ENCODE measurements at regions not wholly inside any gene's neighbourhood (a gene's known extent, or its start where the extent isn't known, plus 50 kb on each side); places are given as distances from the start of the nearest gene placed in this dataset.

DNA sequence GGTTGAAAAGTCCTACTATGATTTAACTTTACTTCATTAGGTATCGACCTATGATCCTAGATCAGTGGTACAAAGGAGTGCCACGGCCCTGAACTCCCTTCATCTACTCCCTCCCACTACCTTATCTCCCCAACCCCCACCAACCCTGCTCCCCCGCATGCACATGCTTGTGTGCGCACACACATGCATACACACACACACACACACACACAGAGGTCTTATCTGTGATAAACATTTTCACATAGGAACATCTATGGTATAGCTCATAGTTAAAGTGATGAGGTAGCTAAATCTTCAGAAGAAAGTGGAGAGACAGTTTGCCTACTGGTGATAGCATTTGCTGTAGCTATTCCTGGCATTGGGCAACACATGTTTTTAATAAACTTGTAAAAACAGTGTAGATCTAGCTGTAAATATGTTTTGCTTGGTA lies 471.3 kb downstream of the ZEB2 start (continued):
- TF ChIP-seq, protein P1, sequence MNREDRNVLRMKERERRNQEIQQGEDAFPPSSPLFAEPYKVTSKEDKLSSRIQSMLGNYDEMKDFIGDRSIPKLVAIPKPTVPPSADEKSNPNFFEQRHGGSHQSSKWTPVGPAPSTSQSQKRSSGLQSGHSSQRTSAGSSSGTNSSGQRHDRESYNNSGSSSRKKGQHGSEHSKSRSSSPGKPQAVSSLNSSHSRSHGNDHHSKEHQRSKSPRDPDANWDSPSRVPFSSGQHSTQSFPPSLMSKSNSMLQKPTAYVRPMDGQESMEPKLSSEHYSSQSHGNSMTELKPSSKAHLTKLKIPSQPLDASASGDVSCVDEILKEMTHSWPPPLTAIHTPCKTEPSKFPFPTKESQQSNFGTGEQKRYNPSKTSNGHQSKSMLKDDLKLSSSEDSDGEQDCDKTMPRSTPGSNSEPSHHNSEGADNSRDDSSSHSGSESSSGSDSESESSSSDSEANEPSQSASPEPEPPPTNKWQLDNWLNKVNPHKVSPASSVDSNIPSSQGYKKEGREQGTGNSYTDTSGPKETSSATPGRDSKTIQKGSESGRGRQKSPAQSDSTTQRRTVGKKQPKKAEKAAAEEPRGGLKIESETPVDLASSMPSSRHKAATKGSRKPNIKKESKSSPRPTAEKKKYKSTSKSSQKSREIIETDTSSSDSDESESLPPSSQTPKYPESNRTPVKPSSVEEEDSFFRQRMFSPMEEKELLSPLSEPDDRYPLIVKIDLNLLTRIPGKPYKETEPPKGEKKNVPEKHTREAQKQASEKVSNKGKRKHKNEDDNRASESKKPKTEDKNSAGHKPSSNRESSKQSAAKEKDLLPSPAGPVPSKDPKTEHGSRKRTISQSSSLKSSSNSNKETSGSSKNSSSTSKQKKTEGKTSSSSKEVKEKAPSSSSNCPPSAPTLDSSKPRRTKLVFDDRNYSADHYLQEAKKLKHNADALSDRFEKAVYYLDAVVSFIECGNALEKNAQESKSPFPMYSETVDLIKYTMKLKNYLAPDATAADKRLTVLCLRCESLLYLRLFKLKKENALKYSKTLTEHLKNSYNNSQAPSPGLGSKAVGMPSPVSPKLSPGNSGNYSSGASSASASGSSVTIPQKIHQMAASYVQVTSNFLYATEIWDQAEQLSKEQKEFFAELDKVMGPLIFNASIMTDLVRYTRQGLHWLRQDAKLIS (CRISPR knock-in tag; IDR thresholded peaks at IDR 0.05), result no peak
- peak; percentile 24 for TF ChIP-seq PHF20 (IDR thresholded peaks at IDR 0.05; ENCODE audit: partially characterized antibody)
- TF ChIP-seq, protein P2, sequence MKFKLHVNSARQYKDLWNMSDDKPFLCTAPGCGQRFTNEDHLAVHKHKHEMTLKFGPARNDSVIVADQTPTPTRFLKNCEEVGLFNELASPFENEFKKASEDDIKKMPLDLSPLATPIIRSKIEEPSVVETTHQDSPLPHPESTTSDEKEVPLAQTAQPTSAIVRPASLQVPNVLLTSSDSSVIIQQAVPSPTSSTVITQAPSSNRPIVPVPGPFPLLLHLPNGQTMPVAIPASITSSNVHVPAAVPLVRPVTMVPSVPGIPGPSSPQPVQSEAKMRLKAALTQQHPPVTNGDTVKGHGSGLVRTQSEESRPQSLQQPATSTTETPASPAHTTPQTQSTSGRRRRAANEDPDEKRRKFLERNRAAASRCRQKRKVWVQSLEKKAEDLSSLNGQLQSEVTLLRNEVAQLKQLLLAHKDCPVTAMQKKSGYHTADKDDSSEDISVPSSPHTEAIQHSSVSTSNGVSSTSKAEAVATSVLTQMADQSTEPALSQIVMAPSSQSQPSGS (CRISPR knock-in tag; IDR thresholded peaks at IDR 0.05), result no peak
- TF ChIP-seq PRPF4 (IDR thresholded peaks at IDR 0.05; ENCODE audit: insufficient read depth, low read depth, low read length, poor library complexity, severe bottlenecking), result no peak
- TF ChIP-seq SIN3A (IDR thresholded peaks at IDR 0.05; ENCODE audit: borderline replicate concordance in 2 of 2, control insufficient read depth in 1 of 2, low read depth in 2 of 2, low read length in 2 of 2), result no peak
- no peak for TF ChIP-seq RBM34 (IDR thresholded peaks at IDR 0.05; ENCODE audit: borderline replicate concordance, insufficient read depth, low read length)
- TF ChIP-seq SLC30A9 (CRISPR knock-in tag; IDR thresholded peaks at IDR 0.05), result no peak
- peak; percentile 55; the same call in 1 of the 2 replicates for TF ChIP-seq MAFF (IDR thresholded peaks at IDR 0.05; ENCODE audit: low read length)
- TF ChIP-seq, protein P3, sequence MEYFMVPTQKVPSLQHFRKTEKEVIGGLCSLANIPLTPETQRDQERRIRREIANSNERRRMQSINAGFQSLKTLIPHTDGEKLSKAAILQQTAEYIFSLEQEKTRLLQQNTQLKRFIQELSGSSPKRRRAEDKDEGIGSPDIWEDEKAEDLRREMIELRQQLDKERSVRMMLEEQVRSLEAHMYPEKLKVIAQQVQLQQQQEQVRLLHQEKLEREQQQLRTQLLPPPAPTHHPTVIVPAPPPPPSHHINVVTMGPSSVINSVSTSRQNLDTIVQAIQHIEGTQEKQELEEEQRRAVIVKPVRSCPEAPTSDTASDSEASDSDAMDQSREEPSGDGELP (CRISPR knock-in tag; IDR thresholded peaks at IDR 0.05; ENCODE audit: borderline replicate concordance), result no peak
- peak; percentile 62 for TF ChIP-seq TEAD4 (IDR thresholded peaks at IDR 0.05; ENCODE audit: low read length)
- no peak for TF ChIP-seq TEAD4 (CRISPR knock-in tag; IDR thresholded peaks at IDR 0.05; ENCODE audit: borderline replicate concordance)
- no peak for TF ChIP-seq ZNF696 (CRISPR knock-in tag; conservative IDR thresholded peaks at IDR 0.05)
- TF ChIP-seq SNRNP70 (optimal IDR thresholded peaks at IDR 0.05; ENCODE audit: low read depth, low read length), result no peak
- TF ChIP-seq MXI1 (IDR thresholded peaks at IDR 0.05; ENCODE audit: low read depth, low read length), result no peak
- no peak for TF ChIP-seq HIVEP1 (CRISPR knock-in tag; IDR thresholded peaks at IDR 0.05)
- TF ChIP-seq TRIM24 (IDR thresholded peaks at IDR 0.05), result peak; percentile 51 to 80
- no peak for TF ChIP-seq TEAD1 (CRISPR knock-in tag; IDR thresholded peaks at IDR 0.05)
- no peak for TF ChIP-seq NR4A1 (CRISPR knock-in tag; IDR thresholded peaks at IDR 0.05)
- no peak for TF ChIP-seq NR4A1 (tag; IDR thresholded peaks at IDR 0.05)
- TF ChIP-seq SMARCA4 (IDR thresholded peaks at IDR 0.05), result 0 out of 2 replicates have a peak, but pooled peaks have one; percentile 65
- no peak for TF ChIP-seq SUPT5H (IDR thresholded peaks at IDR 0.05)
- TF ChIP-seq, protein P4, sequence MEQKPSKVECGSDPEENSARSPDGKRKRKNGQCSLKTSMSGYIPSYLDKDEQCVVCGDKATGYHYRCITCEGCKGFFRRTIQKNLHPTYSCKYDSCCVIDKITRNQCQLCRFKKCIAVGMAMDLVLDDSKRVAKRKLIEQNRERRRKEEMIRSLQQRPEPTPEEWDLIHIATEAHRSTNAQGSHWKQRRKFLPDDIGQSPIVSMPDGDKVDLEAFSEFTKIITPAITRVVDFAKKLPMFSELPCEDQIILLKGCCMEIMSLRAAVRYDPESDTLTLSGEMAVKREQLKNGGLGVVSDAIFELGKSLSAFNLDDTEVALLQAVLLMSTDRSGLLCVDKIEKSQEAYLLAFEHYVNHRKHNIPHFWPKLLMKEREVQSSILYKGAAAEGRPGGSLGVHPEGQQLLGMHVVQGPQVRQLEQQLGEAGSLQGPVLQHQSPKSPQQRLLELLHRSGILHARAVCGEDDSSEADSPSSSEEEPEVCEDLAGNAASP (IDR thresholded peaks at IDR 0.05), result no peak
- TF ChIP-seq GTF2A2 (tag; IDR thresholded peaks at IDR 0.05), result no peak
- 0 out of 4 replicates have a peak, but pooled peaks of 1 of the 2 experiments have one; percentile 27 for TF ChIP-seq HDAC1 (IDR thresholded peaks at IDR 0.05)
- no peak for TF ChIP-seq ZSCAN29 (IDR thresholded peaks at IDR 0.05)
